ENCODE measurements at regions not wholly inside any gene's neighbourhood (a gene's known extent, or its start where the extent isn't known, plus 50 kb on each side); places are given as distances from the start of the nearest gene placed in this dataset.

DNA sequence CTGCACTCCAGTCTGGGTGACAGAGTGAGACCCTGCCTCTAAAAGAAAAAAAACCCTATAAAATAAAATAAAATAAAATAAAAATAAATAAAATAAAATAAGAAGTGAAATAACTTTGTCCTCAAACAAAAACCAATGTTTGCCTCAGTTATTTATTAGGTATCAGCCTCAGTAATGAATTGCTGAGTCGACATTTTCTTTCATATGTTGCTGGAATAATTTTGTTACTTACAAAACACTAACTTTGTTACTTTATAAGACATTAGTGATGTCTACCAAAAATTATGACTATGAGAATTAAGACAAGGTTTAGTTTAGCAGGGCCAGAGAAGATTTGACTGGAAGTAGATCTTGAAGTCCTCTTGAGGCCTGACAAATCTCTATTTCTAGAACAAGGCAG lies 2074.5 kb upstream of the PCDH20 start:
- Histone ChIP-seq H3K27me3 (ENCODE audit: control insufficient read depth in 1 of 2, insufficient read depth in 2 of 2, low read length in 2 of 2) (no peaks in the 10 kb centered on the region), H3K27ac (ENCODE audit: extremely low read length, insufficient read depth, low read length) (no peak overlapping the region), H2AFZ (ENCODE audit: low read length) (no peak overlapping the region), H4K20me1 (ENCODE audit: insufficient read depth, low read length) (no peaks in the 10 kb centered on the region), H3K4me3 (replicated peaks in 1 of 3; ENCODE audit: insufficient read depth in 1 of 3, low read depth in 2 of 3, low read length in 3 of 3) (no peak overlapping the region), H3K9ac (ENCODE audit: insufficient read depth, low read depth, low read length) (no peak overlapping the region), H3K4me2 (ENCODE audit: low read depth, low read length) (no peak overlapping the region), H3K36me3 (replicated peaks in 1 of 2; ENCODE audit: control insufficient read depth in 1 of 2, insufficient read depth in 2 of 2, low read length in 2 of 2) (no peaks in the 10 kb centered on the region), H3K4me1 (ENCODE audit: insufficient read depth, low read length) (no peaks in the 10 kb centered on the region), H3K79me2 (ENCODE audit: insufficient read depth, low read length) (no peaks in the 10 kb centered on the region), H3K9me3 (ENCODE audit: low read length) (no peaks in the 10 kb centered on the region)
- intact Hi-C loops (cut with micrococcal nuclease; ENCODE audit: unreplicated experiment): no loop called here
- ChIA-PET POLR2A (no interaction called here), CTCF (ENCODE audit: low intra/inter-chr PET ratio, low total read pairs) (no interaction called here)
- in situ Hi-C loops (cut with HindIII; ENCODE audit: extremely low pct_ligation_motif_present, low pct_unique_long_range_greater_than_20kb): no loop called here
- FAIRE-seq (no peak), DNase-seq (ENCODE audit: low spot score) (no peak), ATAC-seq (no peak)
- TF ChIP-seq MAFF (IDR thresholded peaks at IDR 0.05; ENCODE audit: low read depth, low read length) (peak; percentile 98), MAFK (conservative IDR thresholded peaks at IDR 0.05 in 1 of 2, IDR thresholded peaks at IDR 0.05 in 1 of 2; ENCODE audit: low read length in 2 of 2) (peak; percentile 96 to 99), ZNF883 (CRISPR knock-in tag; IDR thresholded peaks at IDR 0.05; ENCODE audit: not compliant biosample characterization) (no peak)
- no TSS peak for BruUV-seq (replicated peaks)
- 0% methylated on average over 1 of the region's 1 CpG for WGBS (ENCODE audit: low lambda C conversion rate)

DNA sequence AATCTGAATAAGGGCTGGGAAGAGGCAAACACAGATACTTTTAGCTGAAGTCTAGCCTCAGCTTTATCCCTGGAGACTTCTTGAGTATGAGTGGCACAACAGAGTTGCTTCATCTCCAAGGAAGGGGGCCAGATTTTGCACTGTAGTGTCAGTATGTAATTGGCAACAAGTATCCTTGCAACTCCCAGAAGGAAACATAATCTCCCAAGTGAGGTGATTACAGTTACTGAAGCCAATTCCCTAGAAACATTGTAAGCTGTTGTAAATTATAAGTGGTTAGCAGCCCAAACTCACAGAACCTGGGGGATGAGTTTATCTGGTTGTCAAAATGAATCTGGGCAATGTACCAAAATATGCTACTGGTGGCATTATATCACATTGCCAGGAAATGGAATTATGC lies 2065.7 kb upstream of the PCDH20 start:
- in situ Hi-C loops (cut with HindIII; ENCODE audit: extremely low pct_ligation_motif_present, low pct_unique_long_range_greater_than_20kb): no loop called here
- Histone ChIP-seq H3K4me3 (replicated peaks in 1 of 3; ENCODE audit: insufficient read depth in 1 of 3, low read depth in 2 of 3, low read length in 3 of 3) (no peak overlapping the region), H3K27me3 (ENCODE audit: control insufficient read depth in 1 of 2, insufficient read depth in 2 of 2, low read length in 2 of 2) (no peaks in the 10 kb centered on the region), H3K4me2 (ENCODE audit: low read depth, low read length) (no peak overlapping the region), H3K4me1 (ENCODE audit: insufficient read depth, low read length) (no peaks in the 10 kb centered on the region), H3K27ac (ENCODE audit: extremely low read length, insufficient read depth, low read length) (no peak overlapping the region), H3K9me3 (ENCODE audit: low read length) (no peaks in the 10 kb centered on the region), H3K9ac (ENCODE audit: insufficient read depth, low read depth, low read length) (no peak overlapping the region), H3K36me3 (replicated peaks in 1 of 2; ENCODE audit: control insufficient read depth in 1 of 2, insufficient read depth in 2 of 2, low read length in 2 of 2) (no peaks in the 10 kb centered on the region), H2AFZ (ENCODE audit: low read length) (no peak overlapping the region), H3K79me2 (ENCODE audit: insufficient read depth, low read length) (no peaks in the 10 kb centered on the region), H4K20me1 (ENCODE audit: insufficient read depth, low read length) (no peaks in the 10 kb centered on the region)
- intact Hi-C loops (cut with micrococcal nuclease; ENCODE audit: unreplicated experiment): no loop called here
- POLR2A ChIA-PET: no interaction called here
- ATAC-seq (no peak), FAIRE-seq (no peak), DNase-seq (ENCODE audit: low spot score) (no peak)
- CTCF ChIA-PET (ENCODE audit: low intra/inter-chr PET ratio, low total read pairs): no interaction called here
- BruUV-seq (replicated peaks): no TSS peak
- TF ChIP-seq MED13 (CRISPR knock-in tag; IDR thresholded peaks at IDR 0.05) (no peak), FLYWCH1 (CRISPR knock-in tag; IDR thresholded peaks at IDR 0.05) (no peak), BRCA1 (CRISPR knock-in tag; IDR thresholded peaks at IDR 0.05) (no peak), ZNF282 (IDR thresholded peaks at IDR 0.05; ENCODE audit: partially characterized antibody) (no peak), XBP1 (CRISPR knock-in tag; IDR thresholded peaks at IDR 0.05) (no peak), KDM5B (CRISPR knock-in tag; IDR thresholded peaks at IDR 0.05; ENCODE audit: borderline replicate concordance) (no peak), NFE2L2 (IDR thresholded peaks at IDR 0.05; ENCODE audit: low read length) (no peak), ZSCAN21 (CRISPR knock-in tag; IDR thresholded peaks at IDR 0.05; ENCODE audit: borderline replicate concordance) (no peak)
- TF ChIP-seq, protein P1, sequence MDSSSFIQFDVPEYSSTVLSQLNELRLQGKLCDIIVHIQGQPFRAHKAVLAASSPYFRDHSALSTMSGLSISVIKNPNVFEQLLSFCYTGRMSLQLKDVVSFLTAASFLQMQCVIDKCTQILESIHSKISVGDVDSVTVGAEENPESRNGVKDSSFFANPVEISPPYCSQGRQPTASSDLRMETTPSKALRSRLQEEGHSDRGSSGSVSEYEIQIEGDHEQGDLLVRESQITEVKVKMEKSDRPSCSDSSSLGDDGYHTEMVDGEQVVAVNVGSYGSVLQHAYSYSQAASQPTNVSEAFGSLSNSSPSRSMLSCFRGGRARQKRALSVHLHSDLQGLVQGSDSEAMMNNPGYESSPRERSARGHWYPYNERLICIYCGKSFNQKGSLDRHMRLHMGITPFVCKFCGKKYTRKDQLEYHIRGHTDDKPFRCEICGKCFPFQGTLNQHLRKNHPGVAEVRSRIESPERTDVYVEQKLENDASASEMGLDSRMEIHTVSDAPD (CRISPR knock-in tag; IDR thresholded peaks at IDR 0.05): no peak
- TF ChIP-seq, protein P2, sequence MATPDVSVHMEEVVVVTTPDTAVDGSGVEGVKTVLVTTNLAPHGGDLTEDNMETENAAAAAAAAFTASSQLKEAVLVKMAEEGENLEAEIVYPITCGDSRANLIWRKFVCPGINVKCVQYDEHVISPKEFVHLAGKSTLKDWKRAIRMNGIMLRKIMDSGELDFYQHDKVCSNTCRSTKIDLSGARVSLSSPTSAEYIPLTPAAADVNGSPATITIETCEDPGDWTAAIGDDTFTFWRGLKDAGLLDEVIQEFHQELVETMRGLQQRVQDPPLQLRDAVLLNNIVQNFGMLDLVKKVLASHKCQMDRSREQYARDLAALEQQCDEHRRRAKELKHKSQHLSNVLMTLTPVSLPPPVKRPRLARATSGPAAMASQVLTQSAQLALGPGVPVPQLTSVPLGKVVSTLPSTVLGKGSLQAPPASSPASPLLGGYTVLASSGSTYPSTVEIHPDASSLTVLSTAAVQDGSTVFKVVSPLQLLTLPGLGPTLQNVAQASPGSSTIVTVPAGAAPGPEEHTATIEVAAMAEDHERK (CRISPR knock-in tag; IDR thresholded peaks at IDR 0.05; ENCODE audit: low read depth): no peak
- TF ChIP-seq, protein P3, sequence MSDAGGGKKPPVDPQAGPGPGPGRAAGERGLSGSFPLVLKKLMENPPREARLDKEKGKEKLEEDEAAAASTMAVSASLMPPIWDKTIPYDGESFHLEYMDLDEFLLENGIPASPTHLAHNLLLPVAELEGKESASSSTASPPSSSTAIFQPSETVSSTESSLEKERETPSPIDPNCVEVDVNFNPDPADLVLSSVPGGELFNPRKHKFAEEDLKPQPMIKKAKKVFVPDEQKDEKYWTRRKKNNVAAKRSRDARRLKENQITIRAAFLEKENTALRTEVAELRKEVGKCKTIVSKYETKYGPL (CRISPR knock-in tag; IDR thresholded peaks at IDR 0.05): no peak
